Endothelial cell (in vitro differentiated cells): ENCODE measurements at regions not wholly inside any gene's neighbourhood (a gene's known extent, or its start where the extent isn't known, plus 50 kb on each side); places are given as distances from the start of the nearest gene placed in this dataset.

Source experiments
- DNase-seq: peaks from one replicate; pipeline ENCODE4 v3.0.0; 2021; ENCODE audit warnings: low spot score
- H3K27ac Mint-ChIP-seq: one replicate; pipeline ENCODE4 v1.8.0; 2021; ENCODE audit warnings: mixed read lengths, inconsistent platforms; ENCODE audit not compliant: unreplicated experiment
- H3K27me3 Mint-ChIP-seq: one replicate; pipeline ENCODE4 v1.8.0; 2021; ENCODE audit warnings: mild to moderate bottlenecking, moderate library complexity, mixed read lengths, inconsistent platforms; ENCODE audit not compliant: unreplicated experiment
- H3K36me3 Mint-ChIP-seq: one replicate; pipeline ENCODE4 v1.8.0; 2021; ENCODE audit warnings: mild to moderate bottlenecking, low read depth, mixed read lengths, inconsistent platforms; ENCODE audit not compliant: unreplicated experiment
- H3K4me1 Mint-ChIP-seq: one replicate; pipeline ENCODE4 v1.8.0; 2021; ENCODE audit warnings: mild to moderate bottlenecking, mixed read lengths, inconsistent platforms; ENCODE audit not compliant: unreplicated experiment
- H3K4me3 Mint-ChIP-seq: one replicate; pipeline ENCODE4 v1.8.0; 2021; ENCODE audit warnings: mild to moderate bottlenecking, mixed read lengths, inconsistent platforms; ENCODE audit not compliant: unreplicated experiment
- H3K9me3 Mint-ChIP-seq: one replicate; pipeline ENCODE4 v1.8.0; 2021; ENCODE audit warnings: mixed read lengths, inconsistent platforms; ENCODE audit not compliant: unreplicated experiment
- TF ChIP-seq, protein P1 (sequence below): fragments of 200-600 bp; sonication (generic); IDR thresholded peaks from one replicate; pipeline ENCODE4 v1.5.0; 2021; ENCODE audit warnings: antibody characterized with exemption; ENCODE audit not compliant: unreplicated experiment

DNA sequence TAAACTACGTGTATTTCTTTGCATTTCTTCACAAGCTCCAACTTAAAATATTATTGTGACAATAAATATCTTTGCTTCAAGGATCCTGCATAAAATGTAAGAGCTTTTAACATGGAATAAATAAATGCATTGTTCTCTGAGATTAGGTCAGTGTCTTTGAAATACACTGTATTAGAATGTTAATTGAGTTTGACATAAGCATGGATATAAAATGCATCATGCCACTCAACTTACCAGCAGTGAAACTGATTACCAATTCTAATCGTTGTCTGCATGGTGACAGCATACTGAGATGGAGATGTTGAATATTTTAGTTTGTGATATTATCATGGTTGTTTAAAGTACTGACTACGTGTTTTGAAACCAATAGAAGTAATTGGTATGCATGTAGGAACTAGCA lies 555.3 kb upstream of the ZNF608 start:
- Mint-ChIP-seq H3K9me3 (no peaks in the 10 kb centered on the region), H3K27ac (no peak overlapping the region), H3K4me3 (no peak overlapping the region), H3K36me3 (no peaks in the 10 kb centered on the region), H3K27me3 (no peaks in the 10 kb centered on the region), H3K4me1 (peaks cover 21% of the 10 kb centered on the region)
- DNase-seq: no peak
- TF ChIP-seq, protein P1, sequence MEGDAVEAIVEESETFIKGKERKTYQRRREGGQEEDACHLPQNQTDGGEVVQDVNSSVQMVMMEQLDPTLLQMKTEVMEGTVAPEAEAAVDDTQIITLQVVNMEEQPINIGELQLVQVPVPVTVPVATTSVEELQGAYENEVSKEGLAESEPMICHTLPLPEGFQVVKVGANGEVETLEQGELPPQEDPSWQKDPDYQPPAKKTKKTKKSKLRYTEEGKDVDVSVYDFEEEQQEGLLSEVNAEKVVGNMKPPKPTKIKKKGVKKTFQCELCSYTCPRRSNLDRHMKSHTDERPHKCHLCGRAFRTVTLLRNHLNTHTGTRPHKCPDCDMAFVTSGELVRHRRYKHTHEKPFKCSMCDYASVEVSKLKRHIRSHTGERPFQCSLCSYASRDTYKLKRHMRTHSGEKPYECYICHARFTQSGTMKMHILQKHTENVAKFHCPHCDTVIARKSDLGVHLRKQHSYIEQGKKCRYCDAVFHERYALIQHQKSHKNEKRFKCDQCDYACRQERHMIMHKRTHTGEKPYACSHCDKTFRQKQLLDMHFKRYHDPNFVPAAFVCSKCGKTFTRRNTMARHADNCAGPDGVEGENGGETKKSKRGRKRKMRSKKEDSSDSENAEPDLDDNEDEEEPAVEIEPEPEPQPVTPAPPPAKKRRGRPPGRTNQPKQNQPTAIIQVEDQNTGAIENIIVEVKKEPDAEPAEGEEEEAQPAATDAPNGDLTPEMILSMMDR: no peak

DNA sequence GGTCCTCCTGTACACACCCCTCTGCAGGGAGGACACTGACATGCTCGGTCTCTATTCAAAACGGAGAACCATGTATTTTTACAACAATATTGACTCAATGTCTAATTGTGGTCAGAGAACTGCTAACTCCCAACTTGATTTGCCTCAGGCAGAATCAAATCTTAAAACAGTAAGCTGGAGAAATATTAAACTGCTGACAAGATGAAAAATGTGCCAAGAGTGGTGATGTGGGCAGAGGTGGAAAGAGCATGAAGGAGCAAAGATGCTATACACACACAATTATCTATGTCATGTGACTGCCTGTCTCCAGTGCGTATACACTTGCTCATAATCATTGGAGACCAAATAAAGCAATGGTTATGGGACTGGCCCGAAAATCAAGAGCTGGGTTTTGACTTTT lies 556.1 kb upstream of the ZNF608 start:
- no peaks in the 10 kb centered on the region for H3K27me3 Mint-ChIP-seq
- H3K4me3 Mint-ChIP-seq: no peak overlapping the region
- TF ChIP-seq, protein P1: no peak
- DNase-seq: no peak
- no peak overlapping the region for H3K27ac Mint-ChIP-seq
- H3K4me1 Mint-ChIP-seq: peaks cover 14% of the 10 kb centered on the region
- H3K9me3 Mint-ChIP-seq: no peaks in the 10 kb centered on the region
- H3K36me3 Mint-ChIP-seq: no peaks in the 10 kb centered on the region

DNA sequence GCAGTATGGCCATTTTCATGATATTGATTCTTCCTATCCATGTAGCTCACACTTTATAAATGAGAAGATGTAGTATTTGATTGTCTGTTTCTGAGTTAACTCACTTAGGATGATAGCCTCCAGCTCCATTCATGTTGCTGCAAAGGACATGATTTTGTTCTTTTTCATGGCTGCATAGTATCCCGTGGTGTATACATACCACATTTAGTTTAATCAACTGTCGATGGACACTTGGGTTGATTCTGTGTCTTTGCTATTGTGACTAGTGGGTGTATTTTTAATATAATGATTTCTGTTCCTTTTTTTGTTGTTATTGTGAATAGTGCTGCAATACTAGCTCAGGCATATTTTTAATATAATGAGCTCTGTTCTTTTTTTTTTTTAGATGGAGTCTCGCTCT lies 560.3 kb upstream of the ZNF608 start:
- H3K4me3 Mint-ChIP-seq: no peak overlapping the region
- no peaks in the 10 kb centered on the region for H3K9me3 Mint-ChIP-seq
- no peaks in the 10 kb centered on the region for H3K27me3 Mint-ChIP-seq
- TF ChIP-seq, protein P1: no peak
- H3K27ac Mint-ChIP-seq: no peak overlapping the region
- no peak for DNase-seq
- H3K36me3 Mint-ChIP-seq: no peaks in the 10 kb centered on the region
- no peaks in the 10 kb centered on the region for H3K4me1 Mint-ChIP-seq

DNA sequence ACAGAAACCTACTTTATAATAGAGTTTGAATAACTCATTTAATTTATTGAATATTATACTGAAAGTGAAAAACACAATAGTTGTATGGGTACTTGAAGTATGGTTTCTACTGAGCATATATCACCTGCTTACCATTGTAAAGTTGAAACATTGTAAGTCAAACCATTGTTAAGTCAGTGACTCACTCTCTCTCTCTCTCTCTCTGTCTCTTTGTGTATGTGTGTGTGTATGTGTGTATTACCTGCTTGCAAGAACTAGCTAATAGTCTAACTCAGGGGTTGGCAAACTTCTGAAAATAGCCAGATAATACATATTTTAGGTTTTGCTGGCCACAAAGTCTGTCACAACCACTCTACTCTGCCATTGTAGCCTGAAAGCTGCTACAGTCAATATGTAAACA lies 564.3 kb upstream of the ZNF608 start:
- Mint-ChIP-seq H3K4me1 (no peaks in the 10 kb centered on the region), H3K36me3 (peaks cover 6% of the 10 kb centered on the region), H3K27ac (no peak overlapping the region), H3K4me3 (no peak overlapping the region), H3K9me3 (no peaks in the 10 kb centered on the region), H3K27me3 (peaks cover 2% of the 10 kb centered on the region)
- no peak for DNase-seq
- TF ChIP-seq, protein P1: no peak

DNA sequence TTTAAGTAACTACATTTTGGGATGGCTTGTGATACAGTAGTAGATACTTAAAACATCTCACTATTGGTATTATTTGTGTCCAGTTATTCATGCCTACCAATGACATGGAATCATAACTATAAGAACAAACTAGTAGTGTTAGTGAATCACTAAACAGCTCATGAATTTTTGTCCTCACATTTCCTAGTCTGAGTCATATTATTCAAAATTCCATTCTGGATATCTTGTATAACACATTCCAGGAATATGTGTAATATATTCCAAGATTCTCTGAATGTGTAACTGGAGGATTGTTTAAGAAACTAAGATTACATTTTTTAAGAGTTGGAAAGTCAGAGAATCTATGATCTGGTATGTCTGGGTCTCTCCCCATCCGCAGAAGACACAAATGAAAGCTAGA lies 565.3 kb upstream of the ZNF608 start:
- H3K36me3 Mint-ChIP-seq: peaks cover 6% of the 10 kb centered on the region

More for the DNA sequence above, 565.3 kb upstream of the ZNF608 start:
- Mint-ChIP-seq H3K4me3 (no peak overlapping the region), H3K27me3 (peaks cover 2% of the 10 kb centered on the region), H3K9me3 (no peaks in the 10 kb centered on the region), H3K4me1 (no peaks in the 10 kb centered on the region), H3K27ac (no peak overlapping the region)
- TF ChIP-seq, protein P1: no peak
- no peak for DNase-seq
